ENCODE measurements at regions not wholly inside any gene's neighbourhood (a gene's known extent, or its start where the extent isn't known, plus 50 kb on each side); places are given as distances from the start of the nearest gene placed in this dataset.

GRCh38 chr6:84453499-84453898 is 226.1 kb upstream of the CEP162 start (continued):
- TF ChIP-seq, protein P1, sequence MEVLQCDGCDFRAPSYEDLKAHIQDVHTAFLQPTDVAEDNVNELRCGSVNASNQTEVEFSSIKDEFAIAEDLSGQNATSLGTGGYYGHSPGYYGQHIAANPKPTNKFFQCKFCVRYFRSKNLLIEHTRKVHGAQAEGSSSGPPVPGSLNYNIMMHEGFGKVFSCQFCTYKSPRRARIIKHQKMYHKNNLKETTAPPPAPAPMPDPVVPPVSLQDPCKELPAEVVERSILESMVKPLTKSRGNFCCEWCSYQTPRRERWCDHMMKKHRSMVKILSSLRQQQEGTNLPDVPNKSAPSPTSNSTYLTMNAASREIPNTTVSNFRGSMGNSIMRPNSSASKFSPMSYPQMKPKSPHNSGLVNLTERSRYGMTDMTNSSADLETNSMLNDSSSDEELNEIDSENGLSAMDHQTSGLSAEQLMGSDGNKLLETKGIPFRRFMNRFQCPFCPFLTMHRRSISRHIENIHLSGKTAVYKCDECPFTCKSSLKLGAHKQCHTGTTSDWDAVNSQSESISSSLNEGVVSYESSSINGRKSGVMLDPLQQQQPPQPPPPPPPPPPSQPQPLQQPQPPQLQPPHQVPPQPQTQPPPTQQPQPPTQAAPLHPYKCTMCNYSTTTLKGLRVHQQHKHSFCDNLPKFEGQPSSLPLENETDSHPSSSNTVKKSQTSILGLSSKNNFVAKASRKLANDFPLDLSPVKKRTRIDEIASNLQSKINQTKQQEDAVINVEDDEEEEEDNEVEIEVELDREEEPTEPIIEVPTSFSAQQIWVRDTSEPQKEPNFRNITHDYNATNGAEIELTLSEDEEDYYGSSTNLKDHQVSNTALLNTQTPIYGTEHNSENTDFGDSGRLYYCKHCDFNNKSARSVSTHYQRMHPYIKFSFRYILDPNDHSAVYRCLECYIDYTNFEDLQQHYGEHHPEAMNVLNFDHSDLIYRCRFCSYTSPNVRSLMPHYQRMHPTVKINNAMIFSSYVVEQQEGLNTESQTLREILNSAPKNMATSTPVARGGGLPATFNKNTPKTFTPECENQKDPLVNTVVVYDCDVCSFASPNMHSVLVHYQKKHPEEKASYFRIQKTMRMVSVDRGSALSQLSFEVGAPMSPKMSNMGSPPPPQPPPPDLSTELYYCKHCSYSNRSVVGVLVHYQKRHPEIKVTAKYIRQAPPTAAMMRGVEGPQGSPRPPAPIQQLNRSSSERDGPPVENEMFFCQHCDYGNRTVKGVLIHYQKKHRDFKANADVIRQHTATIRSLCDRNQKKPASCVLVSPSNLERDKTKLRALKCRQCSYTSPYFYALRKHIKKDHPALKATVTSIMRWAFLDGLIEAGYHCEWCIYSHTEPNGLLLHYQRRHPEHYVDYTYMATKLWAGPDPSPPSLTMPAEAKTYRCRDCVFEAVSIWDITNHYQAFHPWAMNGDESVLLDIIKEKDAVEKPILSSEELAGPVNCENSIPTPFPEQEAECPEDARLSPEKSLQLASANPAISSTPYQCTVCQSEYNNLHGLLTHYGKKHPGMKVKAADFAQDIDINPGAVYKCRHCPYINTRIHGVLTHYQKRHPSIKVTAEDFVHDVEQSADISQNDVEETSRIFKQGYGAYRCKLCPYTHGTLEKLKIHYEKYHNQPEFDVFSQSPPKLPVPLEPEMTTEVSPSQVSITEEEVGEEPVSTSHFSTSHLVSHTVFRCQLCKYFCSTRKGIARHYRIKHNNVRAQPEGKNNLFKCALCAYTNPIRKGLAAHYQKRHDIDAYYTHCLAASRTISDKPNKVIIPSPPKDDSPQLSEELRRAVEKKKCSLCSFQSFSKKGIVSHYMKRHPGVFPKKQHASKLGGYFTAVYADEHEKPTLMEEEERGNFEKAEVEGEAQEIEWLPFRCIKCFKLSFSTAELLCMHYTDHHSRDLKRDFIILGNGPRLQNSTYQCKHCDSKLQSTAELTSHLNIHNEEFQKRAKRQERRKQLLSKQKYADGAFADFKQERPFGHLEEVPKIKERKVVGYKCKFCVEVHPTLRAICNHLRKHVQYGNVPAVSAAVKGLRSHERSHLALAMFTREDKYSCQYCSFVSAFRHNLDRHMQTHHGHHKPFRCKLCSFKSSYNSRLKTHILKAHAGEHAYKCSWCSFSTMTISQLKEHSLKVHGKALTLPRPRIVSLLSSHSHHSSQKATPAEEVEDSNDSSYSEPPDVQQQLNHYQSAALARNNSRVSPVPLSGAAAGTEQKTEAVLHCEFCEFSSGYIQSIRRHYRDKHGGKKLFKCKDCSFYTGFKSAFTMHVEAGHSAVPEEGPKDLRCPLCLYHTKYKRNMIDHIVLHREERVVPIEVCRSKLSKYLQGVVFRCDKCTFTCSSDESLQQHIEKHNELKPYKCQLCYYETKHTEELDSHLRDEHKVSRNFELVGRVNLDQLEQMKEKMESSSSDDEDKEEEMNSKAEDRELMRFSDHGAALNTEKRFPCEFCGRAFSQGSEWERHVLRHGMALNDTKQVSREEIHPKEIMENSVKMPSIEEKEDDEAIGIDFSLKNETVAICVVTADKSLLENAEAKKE (CRISPR knock-in tag; IDR thresholded peaks at IDR 0.05) = no peak

DNA sequence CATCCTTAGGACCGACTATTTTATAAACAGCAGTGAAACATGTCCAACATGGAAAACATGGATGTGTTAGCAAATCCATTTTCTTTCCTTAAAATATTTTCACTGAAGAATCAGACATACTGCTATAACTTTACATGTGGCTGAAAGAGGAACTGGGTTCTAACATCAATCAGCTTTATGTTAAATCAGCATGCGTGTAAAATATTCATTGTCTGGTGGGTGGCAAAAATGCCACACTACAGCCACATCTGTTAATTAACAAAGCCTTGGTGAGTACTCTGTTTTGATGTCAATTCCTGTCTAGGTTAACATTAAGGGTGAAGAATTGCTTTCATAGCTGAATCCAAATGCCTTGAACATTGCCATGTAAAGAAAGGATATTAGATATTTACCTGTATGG is 222.6 kb upstream of the CEP162 start:
- H3K27me3 Mint-ChIP-seq (ENCODE audit: insufficient read depth, low read depth, poor library complexity) = no peaks in the 10 kb centered on the region
- H3K9me3 Mint-ChIP-seq = no peaks in the 10 kb centered on the region
- Histone ChIP-seq H3K36me3 (ENCODE audit: insufficient read depth) (no peaks in the 10 kb centered on the region), H3K4me1 (ENCODE audit: insufficient read depth) (peaks cover 18% of the 10 kb centered on the region; the same call in 1 of the 2 replicates), H3K4me3 (no peak overlapping the region), H2AFZ (no peak overlapping the region), H3K27ac (ENCODE audit: low read depth) (no peak overlapping the region), H3F3A (replicated peaks; ENCODE audit: low read depth) (no peaks in the 10 kb centered on the region), H3K4me2 (no peak overlapping the region), H3K27me3 (ENCODE audit: insufficient read depth) (no peaks in the 10 kb centered on the region), H3K79me2 (replicated peaks; ENCODE audit: insufficient read depth) (no peaks in the 10 kb centered on the region), H4K20me1 (replicated peaks; ENCODE audit: insufficient read depth) (no peaks in the 10 kb centered on the region), H3K9me2 (ENCODE audit: insufficient read depth) (no peaks in the 10 kb centered on the region)
- H3K4me3 Mint-ChIP-seq = no peak overlapping the region
- ATAC-seq (no peak), DNase-seq (ENCODE audit: low spot score) (no peak)
- no peaks in the 10 kb centered on the region for H3K36me3 Mint-ChIP-seq (ENCODE audit: low read depth)
- H3K4me1 Mint-ChIP-seq = peaks cover 21% of the 10 kb centered on the region; the same call in 2 of the 3 replicates
- no peak overlapping the region for H3K27ac Mint-ChIP-seq
- TF ChIP-seq NANOG (IDR thresholded peaks at IDR 0.05; ENCODE audit: borderline replicate concordance) (no peak), STAT1 (IDR thresholded peaks at IDR 0.05; ENCODE audit: unreplicated experiment) (no peak), CREB1 (CRISPR knock-in tag; IDR thresholded peaks at IDR 0.05; ENCODE audit: low read depth) (no peak), CTCF (conservative IDR thresholded peaks at IDR 0.05; ENCODE audit: low read depth in 2 of 2) (no peak), POLR2AphosphoS5 (IDR thresholded peaks at IDR 0.05; ENCODE audit: low read depth) (no peak)
- TF ChIP-seq, protein P1 (CRISPR knock-in tag; IDR thresholded peaks at IDR 0.05) = no peak
